ENCODE measurements at regions not wholly inside any gene's neighbourhood (a gene's known extent, or its start where the extent isn't known, plus 50 kb on each side); places are given as distances from the start of the nearest gene placed in this dataset.

- no peak for DNase-seq (ENCODE audit: low read depth, low spot score)
- in situ Hi-C loops (cut with HindIII; ENCODE audit: low pct_unique_long_range_greater_than_20kb, low sequenced_read_pairs), result no loop called here
These were observed 1321.0 kb downstream of the ROBO2 start for GRCh38 chr3:78360849-78361248.

GRCh38 chr3:78368636-78369345 lies 1328.9 kb downstream of the ROBO2 start:
- in situ Hi-C loops (cut with HindIII; ENCODE audit: low pct_unique_long_range_greater_than_20kb, low sequenced_read_pairs), result no loop called here
- no peak for DNase-seq (ENCODE audit: low read depth, low spot score)

- in situ Hi-C loops (cut with HindIII; ENCODE audit: low pct_unique_long_range_greater_than_20kb, low sequenced_read_pairs), result no loop called here
- no peak for DNase-seq (ENCODE audit: low read depth, low spot score)
These were observed 1350.3 kb downstream of the ROBO2 start for GRCh38 chr3:78390221-78390620.

- DNase-seq (ENCODE audit: low read depth, low spot score), result no peak
- in situ Hi-C loops (cut with HindIII; ENCODE audit: low pct_unique_long_range_greater_than_20kb, low sequenced_read_pairs), result no loop called here
These were observed 1358.5 kb downstream of the ROBO2 start for GRCh38 chr3:78398401-78398800.

- in situ Hi-C loops (cut with HindIII; ENCODE audit: low pct_unique_long_range_greater_than_20kb, low sequenced_read_pairs), result no loop called here
- no peak for DNase-seq (ENCODE audit: low read depth, low spot score)
These were observed 1362.8 kb downstream of the ROBO2 start for GRCh38 chr3:78402720-78403119.

- no peak for DNase-seq (ENCODE audit: low read depth, low spot score)
- in situ Hi-C loops (cut with HindIII; ENCODE audit: low pct_unique_long_range_greater_than_20kb, low sequenced_read_pairs), result no loop called here
These were observed 1362.1 kb downstream of the ROBO1 start for GRCh38 chr3:78405745-78406144.

- in situ Hi-C loops (cut with HindIII; ENCODE audit: low pct_unique_long_range_greater_than_20kb, low sequenced_read_pairs), result no loop called here
- no peak for DNase-seq (ENCODE audit: low read depth, low spot score)
These were observed 1361.4 kb downstream of the ROBO1 start for GRCh38 chr3:78406396-78406795.

- no peak for DNase-seq (ENCODE audit: low read depth, low spot score)
- in situ Hi-C loops (cut with HindIII; ENCODE audit: low pct_unique_long_range_greater_than_20kb, low sequenced_read_pairs), result no loop called here
These were observed 1357.7 kb downstream of the ROBO1 start for GRCh38 chr3:78410077-78410476.

- DNase-seq (ENCODE audit: low read depth, low spot score), result no peak
- in situ Hi-C loops (cut with HindIII; ENCODE audit: low pct_unique_long_range_greater_than_20kb, low sequenced_read_pairs), result no loop called here
These were observed 1353.5 kb downstream of the ROBO1 start for GRCh38 chr3:78414261-78414660.

GRCh38 chr3:78420611-78421010 lies 1347.2 kb downstream of the ROBO1 start:
- DNase-seq (ENCODE audit: low read depth, low spot score), result no peak
- in situ Hi-C loops (cut with HindIII; ENCODE audit: low pct_unique_long_range_greater_than_20kb, low sequenced_read_pairs), result no loop called here

GRCh38 chr3:78421247-78421966 lies 1346.4 kb downstream of the ROBO1 start:
- in situ Hi-C loops (cut with HindIII; ENCODE audit: low pct_unique_long_range_greater_than_20kb, low sequenced_read_pairs), result no loop called here
- DNase-seq (ENCODE audit: low read depth, low spot score), result no peak

GRCh38 chr3:78424656-78425055 lies 1343.1 kb downstream of the ROBO1 start:
- DNase-seq (ENCODE audit: low read depth, low spot score), result no peak
- in situ Hi-C loops (cut with HindIII; ENCODE audit: low pct_unique_long_range_greater_than_20kb, low sequenced_read_pairs), result no loop called here

- no peak for DNase-seq (ENCODE audit: low read depth, low spot score)
- in situ Hi-C loops (cut with HindIII; ENCODE audit: low pct_unique_long_range_greater_than_20kb, low sequenced_read_pairs), result no loop called here
These were observed 1341.3 kb downstream of the ROBO1 start for GRCh38 chr3:78426454-78426853.

- DNase-seq (ENCODE audit: low read depth, low spot score), result no peak
These were observed 1340.5 kb downstream of the ROBO1 start for GRCh38 chr3:78427303-78427702.

GRCh38 chr3:78430741-78431140 lies 1337.1 kb downstream of the ROBO1 start:
- no peak for DNase-seq (ENCODE audit: low read depth, low spot score)
- in situ Hi-C loops (cut with HindIII; ENCODE audit: low pct_unique_long_range_greater_than_20kb, low sequenced_read_pairs), result no loop called here

More at GRCh38 chr3:78427303-78427702, 1340.5 kb downstream of the ROBO1 start:
- in situ Hi-C loops (cut with HindIII; ENCODE audit: low pct_unique_long_range_greater_than_20kb, low sequenced_read_pairs), result no loop called here

GRCh38 chr3:78434801-78435200 lies 1333.0 kb downstream of the ROBO1 start:
- DNase-seq (ENCODE audit: low read depth, low spot score), result no peak
- in situ Hi-C loops (cut with HindIII; ENCODE audit: low pct_unique_long_range_greater_than_20kb, low sequenced_read_pairs), result no loop called here

- DNase-seq (ENCODE audit: low read depth, low spot score), result no peak
- in situ Hi-C loops (cut with HindIII; ENCODE audit: low pct_unique_long_range_greater_than_20kb, low sequenced_read_pairs), result no loop called here
These were observed 1312.6 kb downstream of the ROBO1 start for GRCh38 chr3:78455166-78455565.

GRCh38 chr3:78455712-78456433 lies 1311.9 kb downstream of the ROBO1 start:
- DNase-seq (ENCODE audit: low read depth, low spot score), result no peak
- in situ Hi-C loops (cut with HindIII; ENCODE audit: low pct_unique_long_range_greater_than_20kb, low sequenced_read_pairs), result no loop called here

- DNase-seq (ENCODE audit: low read depth, low spot score), result no peak
- in situ Hi-C loops (cut with HindIII; ENCODE audit: low pct_unique_long_range_greater_than_20kb, low sequenced_read_pairs), result no loop called here
These were observed 1308.0 kb downstream of the ROBO1 start for GRCh38 chr3:78459796-78460195.

Data from SK-MEL-5 (cell line).